IPS DF 19.7 (cell line): ENCODE measurements at regions not wholly inside any gene's neighbourhood (a gene's known extent, or its start where the extent isn't known, plus 50 kb on each side); places are given as distances from the start of the nearest gene placed in this dataset.

ENCODE experiments used
- DNase-seq: peaks from one replicate; pipeline ENCODE4 v3.0.0-alpha.2; 2013; ENCODE audit warnings: low read depth, low spot score

DNA sequence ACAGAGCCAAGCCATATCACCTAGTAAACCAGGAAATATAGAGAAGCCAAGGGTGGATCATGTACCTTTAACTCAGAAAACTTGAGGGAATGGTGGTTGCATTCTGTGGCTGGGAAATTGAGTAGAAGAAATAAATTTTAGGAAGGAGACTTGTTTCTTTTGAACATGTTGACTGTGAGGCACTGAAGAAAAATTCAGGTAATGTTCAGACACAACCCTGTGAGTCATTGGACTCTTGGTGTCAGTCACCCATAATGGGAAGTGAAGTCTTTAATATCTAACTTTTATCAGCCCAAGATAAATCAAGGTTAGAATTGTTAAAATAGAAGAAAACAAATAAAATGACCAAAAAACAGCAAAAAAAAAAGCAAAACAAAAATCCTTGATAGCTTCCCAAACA lies 98.8 kb upstream of the GRIK2 start:
- no peak for DNase-seq

- DNase-seq = no peak
Measured at GRCh38 chr6:101296169-101296960, 97.1 kb upstream of the GRIK2 start.

DNA sequence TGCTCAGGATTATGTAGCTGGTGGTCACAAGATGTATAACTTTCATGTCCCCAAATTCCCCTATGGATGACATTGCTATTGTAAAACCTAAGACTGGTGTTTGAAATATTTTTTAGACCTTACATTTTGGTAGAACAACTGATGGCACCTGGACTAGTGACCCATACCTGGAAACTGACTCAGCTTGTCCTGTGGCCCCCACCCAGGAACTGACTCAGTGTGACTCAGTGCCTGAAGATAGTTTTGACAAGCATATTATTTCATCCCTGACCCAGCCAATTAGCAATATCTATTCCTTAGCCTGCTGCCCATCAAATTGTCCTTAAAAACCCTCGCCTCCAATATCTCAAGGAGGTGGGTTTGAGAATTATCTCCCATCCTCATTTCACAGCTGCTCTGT lies 90.9 kb upstream of the GRIK2 start:
- no peak for DNase-seq

DNA sequence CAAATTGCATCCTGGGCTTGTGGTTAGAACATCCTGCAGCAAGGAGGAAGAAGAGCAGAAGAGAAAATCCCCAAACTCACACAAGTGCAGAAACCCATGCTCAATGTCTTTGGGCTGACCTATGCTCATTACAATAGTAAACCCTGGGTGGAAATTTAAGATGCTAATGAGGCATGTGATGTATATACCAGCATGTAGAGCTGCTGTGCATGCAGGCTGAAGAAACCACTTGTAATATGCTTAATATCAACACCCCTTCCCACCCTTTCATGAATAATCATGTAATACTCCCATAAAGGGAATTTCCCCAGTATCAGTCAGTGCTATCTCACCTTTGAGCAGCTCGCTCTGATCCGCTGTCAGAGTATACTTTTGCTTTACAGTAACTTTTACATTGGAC lies 90.0 kb upstream of the GRIK2 start:
- no peak for DNase-seq

DNA sequence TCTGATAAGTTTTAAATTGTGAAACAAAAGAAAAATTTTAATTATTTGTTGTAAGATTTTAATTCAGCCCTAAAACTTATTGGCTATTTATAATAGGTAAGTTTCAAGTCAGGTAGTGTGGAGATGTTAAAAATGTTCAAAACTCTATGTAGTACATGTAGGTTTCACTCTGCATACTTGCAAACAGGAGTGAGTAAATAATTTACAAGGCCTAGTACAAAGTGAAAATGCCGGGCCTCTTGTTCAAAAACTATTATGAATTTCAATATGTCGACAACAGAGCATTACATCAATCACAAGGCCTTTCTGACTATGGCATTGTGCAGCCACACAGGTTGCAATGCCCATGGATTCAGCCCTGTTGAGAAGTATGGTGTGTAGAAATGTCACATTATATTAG lies 80.9 kb upstream of the GRIK2 start:
- DNase-seq = no peak

DNA sequence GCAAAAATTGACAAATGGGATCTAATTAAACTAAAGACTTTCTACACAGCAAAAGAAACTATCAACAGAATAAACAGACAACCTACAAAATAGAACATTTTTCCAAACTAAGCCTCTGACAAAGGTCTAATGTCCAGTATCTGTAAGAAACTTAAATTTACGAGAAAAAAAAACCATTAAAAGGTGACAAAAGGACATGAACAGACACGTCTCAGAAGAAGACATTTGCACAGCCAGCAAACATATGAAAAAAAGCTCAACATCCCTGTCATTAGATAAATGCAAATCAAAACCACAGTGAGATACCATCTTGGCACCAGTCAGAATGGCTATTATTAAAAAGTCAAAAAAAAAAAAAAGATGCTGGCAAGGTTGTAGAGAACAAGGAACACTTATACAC lies 70.6 kb upstream of the GRIK2 start:
- no peak for DNase-seq

DNA sequence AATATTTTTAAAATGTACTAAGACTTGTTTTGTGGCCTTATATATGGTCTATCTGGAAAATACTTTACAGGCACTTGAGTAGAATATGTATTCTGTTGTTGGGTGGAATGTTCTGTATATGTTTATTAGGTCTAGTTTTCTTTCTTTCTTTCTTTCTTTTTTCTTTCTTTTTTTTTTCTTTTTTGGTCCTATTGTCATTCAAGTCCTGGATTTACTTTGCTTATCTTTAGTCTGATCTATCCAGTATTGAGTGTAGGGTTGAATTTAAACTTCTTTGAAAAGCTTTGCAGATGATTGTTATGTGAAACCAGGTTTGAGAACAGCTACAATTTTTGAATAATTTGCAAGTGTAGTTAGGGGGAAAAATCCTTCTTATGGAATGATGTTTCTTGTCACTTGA lies 67.1 kb upstream of the GRIK2 start:
- no peak for DNase-seq

- no peak for DNase-seq
Measured at GRCh38 chr6:101341926-101342325, 51.6 kb upstream of the GRIK2 start.
